ENCODE measurements at regions not wholly inside any gene's neighbourhood (a gene's known extent, or its start where the extent isn't known, plus 50 kb on each side); places are given as distances from the start of the nearest gene placed in this dataset.

DNA sequence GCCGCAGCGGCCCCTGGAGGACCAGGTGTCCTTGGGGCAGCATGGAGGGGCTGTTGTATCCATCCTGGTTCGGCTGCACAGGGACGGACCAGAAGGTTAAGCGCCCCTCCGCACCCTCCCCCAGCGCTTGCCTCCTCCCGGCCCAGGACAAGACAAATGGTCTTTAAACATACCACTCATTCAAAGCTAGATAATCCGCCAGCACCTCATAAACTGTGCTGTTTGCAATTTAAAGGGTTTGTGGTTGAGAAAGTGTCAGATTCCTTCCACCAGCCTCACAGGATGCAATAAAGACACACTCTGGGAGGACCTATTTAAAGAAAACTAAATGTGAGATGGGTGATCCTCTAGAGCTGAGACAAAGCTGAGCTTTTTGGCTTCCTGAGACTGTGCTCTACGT lies 426.2 kb upstream of the EEF2KMT start:
- H3K4me1 ChIP-seq, result no peaks in the 10 kb centered on the region
- H3K27me3 ChIP-seq, result no peaks in the 10 kb centered on the region
- H3K27ac ChIP-seq, result no peak overlapping the region
- TF ChIP-seq CTCF (IDR thresholded peaks at IDR 0.05) (no peak), POLR2A (IDR thresholded peaks at IDR 0.05) (no peak)
- intact Hi-C loops (cut with DNase I; ENCODE audit: low total_unique reads), result no loop called here
- DNase-seq, result no peak
- no peaks in the 10 kb centered on the region for H3K9me3 ChIP-seq
- no peak overlapping the region for H3K4me3 ChIP-seq
- H3K36me3 ChIP-seq, result no peaks in the 10 kb centered on the region

GRCh38 chr16:5516115-5516514 lies 418.5 kb upstream of the EEF2KMT start:
- no peaks in the 10 kb centered on the region for H3K4me1 ChIP-seq

GRCh38 chr16:5512014-5512413 lies 414.4 kb upstream of the EEF2KMT start:
- intact Hi-C loops (cut with DNase I; ENCODE audit: low total_unique reads), result no loop called here
- Histone ChIP-seq H3K36me3 (no peaks in the 10 kb centered on the region), H3K27me3 (no peaks in the 10 kb centered on the region), H3K9me3 (no peaks in the 10 kb centered on the region), H3K4me3 (no peak overlapping the region), H3K4me1 (no peaks in the 10 kb centered on the region), H3K27ac (no peak overlapping the region)
- no peak for TF ChIP-seq CTCF (IDR thresholded peaks at IDR 0.05)
- TF ChIP-seq POLR2A (IDR thresholded peaks at IDR 0.05), result no peak
- no peak for DNase-seq

More at GRCh38 chr16:5516115-5516514, 418.5 kb upstream of the EEF2KMT start:
- DNase-seq, result no peak
- Histone ChIP-seq H3K27ac (no peak overlapping the region), H3K4me3 (no peak overlapping the region), H3K9me3 (no peaks in the 10 kb centered on the region), H3K36me3 (no peaks in the 10 kb centered on the region), H3K27me3 (no peaks in the 10 kb centered on the region)
- TF ChIP-seq CTCF (IDR thresholded peaks at IDR 0.05) (no peak), POLR2A (IDR thresholded peaks at IDR 0.05) (no peak)
- intact Hi-C loops (cut with DNase I; ENCODE audit: low total_unique reads), result no loop called here

DNA sequence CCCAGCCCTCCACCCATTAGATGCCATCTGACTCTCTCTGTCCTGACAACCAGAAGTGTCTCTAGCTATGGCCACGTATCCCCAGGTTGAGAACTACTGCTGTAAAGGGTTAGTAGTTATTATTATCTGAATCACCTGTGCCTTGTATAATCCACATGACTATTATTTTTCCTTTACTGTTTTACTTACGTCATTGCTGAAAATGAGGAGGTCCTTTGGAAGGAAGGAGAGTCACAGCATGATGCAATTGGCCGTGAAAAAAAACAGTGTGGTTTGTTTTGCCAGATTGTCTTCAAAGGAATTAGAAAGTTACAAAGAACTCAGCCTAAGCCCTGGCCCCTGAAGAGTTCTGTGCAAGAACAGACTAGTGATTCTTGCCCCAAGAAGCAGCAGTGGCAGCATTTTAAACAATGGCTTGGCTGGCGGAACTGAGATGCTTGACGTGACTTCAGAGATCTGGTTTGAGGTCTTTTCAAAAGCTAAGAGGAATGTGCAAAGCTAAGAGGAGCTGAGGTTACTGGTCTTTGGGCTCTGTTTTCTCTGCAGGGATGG lies 413.3 kb upstream of the EEF2KMT start:
- intact Hi-C loops (cut with DNase I; ENCODE audit: low total_unique reads), result no loop called here
- DNase-seq, result no peak
- no peak overlapping the region for H3K27ac ChIP-seq

DNA sequence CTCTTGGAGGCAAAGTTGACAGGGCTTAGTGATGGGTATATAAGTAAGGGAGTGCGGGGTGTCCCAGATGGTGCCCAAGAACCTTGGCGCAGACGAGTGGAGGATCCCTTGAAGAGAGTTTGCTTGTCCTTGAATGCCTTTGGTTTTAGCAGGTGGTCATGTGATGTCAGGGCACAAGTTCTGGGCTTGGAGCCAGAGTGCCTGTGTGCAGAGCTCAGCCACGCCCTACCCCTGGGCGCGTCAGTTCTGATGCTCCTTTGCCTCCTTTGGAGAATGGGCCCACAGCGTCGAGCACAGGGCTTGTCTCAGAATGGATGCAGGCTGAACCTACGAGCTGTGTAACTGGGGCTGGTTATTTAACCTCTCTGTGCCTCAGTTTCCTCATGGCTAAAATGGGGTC lies 412.2 kb upstream of the EEF2KMT start:
- Histone ChIP-seq H3K36me3 (no peaks in the 10 kb centered on the region), H3K27me3 (no peaks in the 10 kb centered on the region), H3K9me3 (no peaks in the 10 kb centered on the region), H3K4me3 (no peak overlapping the region), H3K27ac (no peak overlapping the region), H3K4me1 (no peaks in the 10 kb centered on the region)
- DNase-seq, result no peak
- TF ChIP-seq CTCF (IDR thresholded peaks at IDR 0.05) (no peak), POLR2A (IDR thresholded peaks at IDR 0.05) (no peak)
- intact Hi-C loops (cut with DNase I; ENCODE audit: low total_unique reads), result no loop called here

More for the DNA sequence above, 413.3 kb upstream of the EEF2KMT start:
- Histone ChIP-seq H3K27me3 (no peaks in the 10 kb centered on the region), H3K36me3 (no peaks in the 10 kb centered on the region), H3K9me3 (no peaks in the 10 kb centered on the region), H3K4me1 (no peaks in the 10 kb centered on the region), H3K4me3 (no peak overlapping the region)
- TF ChIP-seq POLR2A (IDR thresholded peaks at IDR 0.05), result no peak
- no peak for TF ChIP-seq CTCF (IDR thresholded peaks at IDR 0.05)

Data from uterus (tissue), 3 donors.